Astrocyte (in vitro differentiated cells and primary cell): ENCODE measurements at regions not wholly inside any gene's neighbourhood (a gene's known extent, or its start where the extent isn't known, plus 50 kb on each side); places are given as distances from the start of the nearest gene placed in this dataset.

ENCODE experiments used
- DNase-seq: peaks from one replicate; pipeline ENCODE4 v3.0.0-alpha.2; 2010; ENCODE audit warnings: low read depth
- FAIRE-seq: peaks from 2 replicates; lab custom pipeline; 2011; peaks lifted over from hg19 to GRCh38; lab: Jason Lieb, UNC
- H2AFZ ChIP-seq: 2 replicates; pipeline ENCODE4 v1.6.0; 2012; ENCODE audit warnings: low read depth, low read length, inconsistent platforms
- H3K27ac ChIP-seq: 2 replicates; pipeline ENCODE4 v1.5.1; 2011; ENCODE audit warnings: low read depth, low read length, inconsistent platforms
- H3K27me3 ChIP-seq: 2 replicates; pipeline ENCODE4 v1.6.0; 2011; ENCODE audit warnings: low read length, inconsistent platforms; ENCODE audit not compliant: insufficient read depth
- H3K36me3 ChIP-seq: 2 replicates; pipeline ENCODE4 v1.5.1; 2011; ENCODE audit warnings: low read length, inconsistent platforms; ENCODE audit not compliant: insufficient read depth
- H3K4me1 ChIP-seq: 2 replicates; pipeline ENCODE4 v1.5.1; 2011; ENCODE audit warnings: low read length, inconsistent platforms; ENCODE audit not compliant: insufficient read depth
- H3K4me2 ChIP-seq: 2 replicates; pipeline ENCODE4 v1.6.0; 2012; ENCODE audit warnings: low read length, inconsistent platforms
- H3K4me3 ChIP-seq: 2 replicates; pipeline ENCODE4 v1.5.1; 2011; ENCODE audit warnings: low read depth, mild to moderate bottlenecking, low read length, inconsistent platforms; ENCODE audit not compliant: insufficient read depth
- H3K79me2 ChIP-seq: 2 replicates; pipeline ENCODE4 v1.6.0; 2012; ENCODE audit warnings: mild to moderate bottlenecking, low read length, inconsistent platforms; ENCODE audit not compliant: insufficient read depth
- H3K9ac ChIP-seq: 2 replicates; pipeline ENCODE4 v1.6.0; 2012; ENCODE audit warnings: mild to moderate bottlenecking, low read length, inconsistent platforms
- H3K9me3 ChIP-seq: 2 replicates; pipeline ENCODE4 v1.5.1; 2012; ENCODE audit warnings: low read depth, mild to moderate bottlenecking, low read length, inconsistent platforms; ENCODE audit not compliant: insufficient read depth
- H4K20me1 ChIP-seq: 2 replicates; pipeline ENCODE4 v1.6.0; 2012; ENCODE audit warnings: low read length, inconsistent platforms; ENCODE audit not compliant: insufficient read depth
- H3K27ac Mint-ChIP-seq: one replicate; pipeline ENCODE4 v1.8.0; 2021; ENCODE audit warnings: mild to moderate bottlenecking, mixed read lengths; ENCODE audit not compliant: unreplicated experiment
- H3K27me3 Mint-ChIP-seq: one replicate; pipeline ENCODE4 v1.8.0; 2021; ENCODE audit warnings: low read depth, mixed read lengths; ENCODE audit not compliant: unreplicated experiment
- H3K36me3 Mint-ChIP-seq: one replicate; pipeline ENCODE4 v1.8.0; 2021; ENCODE audit warnings: low read depth, mixed read lengths; ENCODE audit not compliant: unreplicated experiment
- H3K4me1 Mint-ChIP-seq: one replicate; pipeline ENCODE4 v1.8.0; 2021; ENCODE audit warnings: low read depth, mixed read lengths; ENCODE audit not compliant: unreplicated experiment
- H3K4me3 Mint-ChIP-seq: one replicate; pipeline ENCODE4 v1.8.0; 2021; ENCODE audit warnings: mild to moderate bottlenecking, moderate library complexity, mixed read lengths; ENCODE audit not compliant: unreplicated experiment
- H3K9me3 Mint-ChIP-seq: one replicate; pipeline ENCODE4 v1.8.0; 2021; ENCODE audit warnings: mild to moderate bottlenecking, mixed read lengths; ENCODE audit not compliant: unreplicated experiment
- EZH2 ChIP-seq: IDR thresholded peaks from 2 replicates; pipeline ENCODE4 v1.6.1; 2012; ENCODE audit warnings: mild to moderate bottlenecking, low read length, inconsistent platforms; ENCODE audit not compliant: insufficient read depth
- TF ChIP-seq, protein P1 (sequence below): IDR thresholded peaks from 2 replicates; pipeline ENCODE4 v1.5.1; 2011; ENCODE audit warnings: low read depth, mild to moderate bottlenecking, inconsistent platforms, low read length, moderate library complexity; ENCODE audit not compliant: insufficient read depth

- Histone ChIP-seq H3K4me2 (no peak overlapping the region), H3K4me1 (peaks cover 16% of the 10 kb centered on the region), H3K9me3 (no peaks in the 10 kb centered on the region), H2AFZ (no peak overlapping the region), H3K36me3 (no peaks in the 10 kb centered on the region), H3K27ac (no peak overlapping the region), H3K9ac (no peak overlapping the region), H3K27me3 (no peaks in the 10 kb centered on the region), H3K4me3 (no peak overlapping the region), H3K79me2 (no peaks in the 10 kb centered on the region), H4K20me1 (no peaks in the 10 kb centered on the region)
- FAIRE-seq, result peak; percentile 56
- peak; percentile 98 for DNase-seq
- TF ChIP-seq, protein P1, sequence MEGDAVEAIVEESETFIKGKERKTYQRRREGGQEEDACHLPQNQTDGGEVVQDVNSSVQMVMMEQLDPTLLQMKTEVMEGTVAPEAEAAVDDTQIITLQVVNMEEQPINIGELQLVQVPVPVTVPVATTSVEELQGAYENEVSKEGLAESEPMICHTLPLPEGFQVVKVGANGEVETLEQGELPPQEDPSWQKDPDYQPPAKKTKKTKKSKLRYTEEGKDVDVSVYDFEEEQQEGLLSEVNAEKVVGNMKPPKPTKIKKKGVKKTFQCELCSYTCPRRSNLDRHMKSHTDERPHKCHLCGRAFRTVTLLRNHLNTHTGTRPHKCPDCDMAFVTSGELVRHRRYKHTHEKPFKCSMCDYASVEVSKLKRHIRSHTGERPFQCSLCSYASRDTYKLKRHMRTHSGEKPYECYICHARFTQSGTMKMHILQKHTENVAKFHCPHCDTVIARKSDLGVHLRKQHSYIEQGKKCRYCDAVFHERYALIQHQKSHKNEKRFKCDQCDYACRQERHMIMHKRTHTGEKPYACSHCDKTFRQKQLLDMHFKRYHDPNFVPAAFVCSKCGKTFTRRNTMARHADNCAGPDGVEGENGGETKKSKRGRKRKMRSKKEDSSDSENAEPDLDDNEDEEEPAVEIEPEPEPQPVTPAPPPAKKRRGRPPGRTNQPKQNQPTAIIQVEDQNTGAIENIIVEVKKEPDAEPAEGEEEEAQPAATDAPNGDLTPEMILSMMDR, result no peak
- TF ChIP-seq EZH2, result no peak
- Mint-ChIP-seq H3K27me3 (no peaks in the 10 kb centered on the region), H3K4me1 (peaks cover 22% of the 10 kb centered on the region), H3K4me3 (no peak overlapping the region), H3K36me3 (no peaks in the 10 kb centered on the region), H3K27ac (no peak overlapping the region), H3K9me3 (no peaks in the 10 kb centered on the region)
Measured at GRCh38 chr2:37468170-37468569, 123.7 kb downstream of the QPCT start.

- H3K4me1 Mint-ChIP-seq, result peaks cover 19% of the 10 kb centered on the region
- Histone ChIP-seq H3K79me2 (no peaks in the 10 kb centered on the region), H3K27ac (no peak overlapping the region), H3K9ac (no peak overlapping the region), H3K27me3 (no peaks in the 10 kb centered on the region), H3K9me3 (no peaks in the 10 kb centered on the region), H3K4me3 (no peak overlapping the region), H3K4me2 (no peak overlapping the region), H4K20me1 (no peaks in the 10 kb centered on the region), H2AFZ (no peak overlapping the region), H3K4me1 (peaks cover 19% of the 10 kb centered on the region), H3K36me3 (no peaks in the 10 kb centered on the region)
- DNase-seq, result peak; percentile 84
- no peak for FAIRE-seq
- TF ChIP-seq EZH2, result no peak
- TF ChIP-seq, protein P1, result no peak
- H3K4me3 Mint-ChIP-seq, result no peak overlapping the region
- H3K36me3 Mint-ChIP-seq, result no peaks in the 10 kb centered on the region
- no peaks in the 10 kb centered on the region for H3K27me3 Mint-ChIP-seq
- no peaks in the 10 kb centered on the region for H3K9me3 Mint-ChIP-seq
- peak overlapping the region; percentile 45 for H3K27ac Mint-ChIP-seq
Measured at GRCh38 chr2:37469126-37469525, 124.7 kb downstream of the QPCT start.

DNA sequence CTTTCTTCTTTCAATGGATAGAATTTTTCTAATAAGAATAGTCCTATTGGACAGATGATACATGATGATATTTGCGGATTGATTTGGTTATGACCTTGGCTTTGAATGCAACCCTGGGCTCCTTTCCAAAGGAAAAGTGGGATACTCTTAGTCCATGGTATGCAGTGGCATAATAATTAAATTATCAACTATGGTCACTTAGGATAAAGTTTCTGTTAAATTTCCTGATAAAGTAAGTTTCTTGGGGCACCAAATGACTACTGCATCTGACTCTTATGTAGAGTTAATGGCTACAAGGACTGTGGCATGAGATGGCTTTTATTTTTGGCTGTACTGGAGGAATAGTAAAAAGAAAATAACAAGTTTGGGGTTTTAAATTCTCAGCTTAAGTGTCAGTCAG is 126.7 kb downstream of the QPCT start:
- H3K79me2 ChIP-seq, result no peaks in the 10 kb centered on the region
- H3K4me1 ChIP-seq, result peaks cover 19% of the 10 kb centered on the region
- H2AFZ ChIP-seq, result no peak overlapping the region
- H4K20me1 ChIP-seq, result no peaks in the 10 kb centered on the region
- Mint-ChIP-seq H3K4me3 (no peak overlapping the region), H3K4me1 (peaks cover 19% of the 10 kb centered on the region), H3K9me3 (peaks cover 1% of the 10 kb centered on the region), H3K36me3 (no peaks in the 10 kb centered on the region), H3K27me3 (no peaks in the 10 kb centered on the region), H3K27ac (peak overlapping the region; percentile 49)
- H3K27ac ChIP-seq, result no peak overlapping the region
- no peaks in the 10 kb centered on the region for H3K36me3 ChIP-seq
- no peaks in the 10 kb centered on the region for H3K9me3 ChIP-seq
- no peak overlapping the region for H3K9ac ChIP-seq
- TF ChIP-seq EZH2, result no peak
- TF ChIP-seq, protein P1, result no peak
- H3K4me2 ChIP-seq, result no peak overlapping the region
- FAIRE-seq (no peak), DNase-seq (no peak)
- H3K27me3 ChIP-seq, result no peaks in the 10 kb centered on the region
- no peak overlapping the region for H3K4me3 ChIP-seq
